GM13977 (cell line): ENCODE measurements at regions not wholly inside any gene's neighbourhood (a gene's known extent, or its start where the extent isn't known, plus 50 kb on each side); places are given as distances from the start of the nearest gene placed in this dataset.
"Not testable (repeated sequence)": the region's sequence is repeated elsewhere in the genome, so short reads cannot be mapped to it uniquely, and the experiment has no call there.

Experiments used
- DNase-seq: peaks from one replicate; pipeline ENCODE4 v3.0.0; 2012; ENCODE audit warnings: low spot score
- CTCF ChIP-seq: IDR thresholded peaks from 2 replicates; pipeline ENCODE4 v1.5.1; 2012; ENCODE audit warnings: mild to moderate bottlenecking, control low read depth; ENCODE audit not compliant: insufficient read depth; ENCODE audit errors: extremely low read depth, missing control alignments
- in situ Hi-C: fragments of 300-500 bp; cut with MboI; formaldehyde crosslinking; loops from one replicate; pipeline ENCODE4 v1.12.0; 2022; ENCODE audit warnings: low sequenced_read_pairs, low pct_unique_long_range_greater_than_20kb, mixed read lengths, inconsistent platforms; ENCODE audit not compliant: unreplicated experiment

GRCh38 chr1:222060210-222060916 is 318.5 kb upstream of the DUSP10 start:
- in situ Hi-C loops: no loop called here
- TF ChIP-seq CTCF: no peak
- no peak for DNase-seq

GRCh38 chr1:222058249-222058648 is 316.4 kb upstream of the DUSP10 start:
- in situ Hi-C loops: no loop called here
- no peak for DNase-seq
- TF ChIP-seq CTCF: no peak

- DNase-seq: no peak
- in situ Hi-C loops: no loop called here
- TF ChIP-seq CTCF: no peak
Measured at GRCh38 chr1:222057162-222057561, 315.3 kb upstream of the DUSP10 start.

- no peak for TF ChIP-seq CTCF
- in situ Hi-C loops: no loop called here
- no peak for DNase-seq
Measured at GRCh38 chr1:222054416-222054815, 312.5 kb upstream of the DUSP10 start.

- no peak for TF ChIP-seq CTCF
- in situ Hi-C loops: no loop called here
- no peak for DNase-seq
Measured at GRCh38 chr1:222053790-222054294, 312.0 kb upstream of the DUSP10 start.

- in situ Hi-C loops, DNase-seq: not testable (repeated sequence)
Measured at GRCh38 chr1:222051311-222051710, 309.4 kb upstream of the DUSP10 start.

- DNase-seq, in situ Hi-C loops: not testable (repeated sequence)
Measured at GRCh38 chr1:222049661-222050060, 307.8 kb upstream of the DUSP10 start.

- TF ChIP-seq CTCF: no peak
- in situ Hi-C loops: no loop called here
- DNase-seq: no peak
Measured at GRCh38 chr1:222049176-222049575, 307.3 kb upstream of the DUSP10 start.
